ENCODE measurements at regions not wholly inside any gene's neighbourhood (a gene's known extent, or its start where the extent isn't known, plus 50 kb on each side); places are given as distances from the start of the nearest gene placed in this dataset.

DNA sequence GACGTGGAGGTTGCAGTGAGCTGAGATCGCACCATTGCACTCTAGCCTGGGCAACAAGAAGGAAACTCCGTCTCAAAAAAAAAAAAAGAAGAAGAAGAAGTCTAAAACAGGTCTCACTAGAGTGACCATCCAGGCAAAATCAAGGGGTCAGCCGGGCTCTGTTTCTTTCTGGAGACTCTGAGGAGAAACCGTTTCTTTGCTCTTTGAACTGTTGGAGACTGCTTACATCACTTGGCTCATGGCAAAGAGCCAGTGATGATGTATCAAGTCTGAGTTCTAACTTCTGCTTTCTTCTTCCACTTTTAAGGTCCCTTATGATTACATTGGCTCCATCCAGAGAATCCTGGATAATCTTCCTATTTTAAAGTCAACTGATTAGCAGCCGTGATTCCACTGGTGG is 306.8 kb downstream of the WDR11 start:
- Histone ChIP-seq H3K9me3 (ENCODE audit: control insufficient read depth, low read length) (no peaks in the 10 kb centered on the region), H3K36me3 (ENCODE audit: control insufficient read depth, insufficient read depth, low read length) (no peaks in the 10 kb centered on the region), H3K27me3 (ENCODE audit: control insufficient read depth, insufficient read depth, low read length, poor library complexity, severe bottlenecking) (no peaks in the 10 kb centered on the region), H3K27ac (ENCODE audit: low read depth, low read length) (no peak overlapping the region), H3K4me3 (ENCODE audit: low read length) (no peak overlapping the region), H3K9ac (ENCODE audit: extremely low read depth, low read length, poor library complexity, severe bottlenecking) (no peak overlapping the region), H3K4me1 (ENCODE audit: control insufficient read depth, insufficient read depth, low read length) (no peaks in the 10 kb centered on the region)
- no peak overlapping the region for H3K27ac Mint-ChIP-seq
- H3K4me1 Mint-ChIP-seq: peaks cover 8% of the 10 kb centered on the region
- no peak for TF ChIP-seq CTCF (conservative IDR thresholded peaks at IDR 0.05)
- H3K36me3 Mint-ChIP-seq (ENCODE audit: low read depth): no peaks in the 10 kb centered on the region
- no peak overlapping the region for H3K4me3 Mint-ChIP-seq
- H3K27me3 Mint-ChIP-seq (ENCODE audit: insufficient read depth): peaks cover 6% of the 10 kb centered on the region
- peaks cover 4% of the 10 kb centered on the region for H3K9me3 Mint-ChIP-seq
- DNase-seq: no peak
- 91 to 98% methylated on average over 3 to 5 of the region's 6 CpGs for WGBS, 2 experiments (ENCODE audit: insufficient coverage in 1 of 2, insufficient read length in 1 of 2)

- Mint-ChIP-seq H3K27me3 (ENCODE audit: insufficient read depth) (peaks cover 9% of the 10 kb centered on the region), H3K4me1 (peaks cover 8% of the 10 kb centered on the region), H3K4me3 (no peak overlapping the region), H3K9me3 (peaks cover 4% of the 10 kb centered on the region), H3K36me3 (ENCODE audit: low read depth) (no peaks in the 10 kb centered on the region), H3K27ac (no peak overlapping the region)
- Histone ChIP-seq H3K4me3 (ENCODE audit: low read length) (no peak overlapping the region), H3K27me3 (ENCODE audit: control insufficient read depth, insufficient read depth, low read length, poor library complexity, severe bottlenecking) (no peaks in the 10 kb centered on the region), H3K4me1 (ENCODE audit: control insufficient read depth, insufficient read depth, low read length) (no peaks in the 10 kb centered on the region), H3K9ac (ENCODE audit: extremely low read depth, low read length, poor library complexity, severe bottlenecking) (no peak overlapping the region), H3K36me3 (ENCODE audit: control insufficient read depth, insufficient read depth, low read length) (no peaks in the 10 kb centered on the region), H3K27ac (ENCODE audit: low read depth, low read length) (no peak overlapping the region), H3K9me3 (ENCODE audit: control insufficient read depth, low read length) (peaks cover 4% of the 10 kb centered on the region)
- no peak for DNase-seq
- TF ChIP-seq CTCF (conservative IDR thresholded peaks at IDR 0.05): no peak
- 96 to 100% methylated on average over 2 of the region's 2 CpGs for WGBS, 2 experiments (ENCODE audit: insufficient coverage in 1 of 2, insufficient read length in 1 of 2)
Observed at GRCh38 chr10:121158988-121159579, 307.9 kb downstream of the WDR11 start.

- 97 to 100% methylated on average over 2 to 5 of the region's 5 CpGs for WGBS, 2 experiments (ENCODE audit: insufficient coverage in 1 of 2, insufficient read length in 1 of 2)
- DNase-seq: no peak
- TF ChIP-seq CTCF (conservative IDR thresholded peaks at IDR 0.05): no peak
- peaks cover 11% of the 10 kb centered on the region for H3K27me3 Mint-ChIP-seq (ENCODE audit: insufficient read depth)
- H3K4me1 Mint-ChIP-seq: peaks cover 2% of the 10 kb centered on the region
- no peak overlapping the region for H3K4me3 Mint-ChIP-seq
- H3K4me3 ChIP-seq (ENCODE audit: low read length): no peak overlapping the region
- H3K27ac Mint-ChIP-seq: no peak overlapping the region
- H3K9me3 Mint-ChIP-seq: peaks cover 4% of the 10 kb centered on the region
- peaks cover 9% of the 10 kb centered on the region for H3K9me3 ChIP-seq (ENCODE audit: control insufficient read depth, low read length)
- H3K27ac ChIP-seq (ENCODE audit: low read depth, low read length): no peak overlapping the region
- H3K36me3 ChIP-seq (ENCODE audit: control insufficient read depth, insufficient read depth, low read length): no peaks in the 10 kb centered on the region
- no peak overlapping the region for H3K9ac ChIP-seq (ENCODE audit: extremely low read depth, low read length, poor library complexity, severe bottlenecking)
- no peaks in the 10 kb centered on the region for H3K36me3 Mint-ChIP-seq (ENCODE audit: low read depth)
- H3K4me1 ChIP-seq (ENCODE audit: control insufficient read depth, insufficient read depth, low read length): no peaks in the 10 kb centered on the region
- H3K27me3 ChIP-seq (ENCODE audit: control insufficient read depth, insufficient read depth, low read length, poor library complexity, severe bottlenecking): no peaks in the 10 kb centered on the region
Observed at GRCh38 chr10:121159670-121160069, 308.5 kb downstream of the WDR11 start.
